Heart right ventricle (tissue), 16 donors: ENCODE measurements at regions not wholly inside any gene's neighbourhood (a gene's known extent, or its start where the extent isn't known, plus 50 kb on each side); places are given as distances from the start of the nearest gene placed in this dataset.
A peak's percentile ranks its signal among the peaks of the same experiment; 100 is the strongest.

Source experiments
- ATAC-seq, 8 donors: fragments of 200-7000 bp; cut with Tn5 transposase; one replicate each; pipeline ENCODE4 v1.9.1; 2020; ENCODE audit warnings: mild to moderate bottlenecking in 8 of 8, moderate library complexity in 8 of 8, moderate number of reproducible peaks in 1 of 8
- DNase-seq, 2 donors: peaks; one replicate each; pipeline ENCODE4 v3.0.0-alpha.2; 2020
- H3K27ac ChIP-seq, 10 donors: fragments of 200-600 bp; sonication (generic) in 2 of 10; one replicate each; pipeline versions ENCODE4 v1.5.0 to v1.8.0; 2020 to 2022; ENCODE audit warnings: mild to moderate bottlenecking in 3 of 10
- H3K27me3 ChIP-seq, 7 donors: fragments of 200-600 bp; one replicate each; pipeline ENCODE4 v1.8.0; 2021 to 2022; ENCODE audit warnings: mild to moderate bottlenecking in 2 of 7
- H3K36me3 ChIP-seq, 9 donors: fragments of 200-600 bp; sonication (generic) in 1 of 9; one replicate each; pipeline versions ENCODE4 v1.5.0 to v1.8.0; 2020 to 2022; ENCODE audit warnings: mild to moderate bottlenecking in 2 of 9
- H3K4me1 ChIP-seq, 9 donors: fragments of 200-600 bp; sonication (generic) in 1 of 9; one replicate each; pipeline versions ENCODE4 v1.5.0 to v1.8.0; 2020 to 2022; ENCODE audit warnings: mild to moderate bottlenecking in 4 of 9
- H3K4me3 ChIP-seq, 10 donors: fragments of 200-600 bp; sonication (generic) in 2 of 10; one replicate each; pipeline versions ENCODE4 v1.5.0 to v1.8.0; 2020 to 2022; ENCODE audit warnings: mild to moderate bottlenecking in 7 of 10, moderate library complexity in 2 of 10
- H3K9me3 ChIP-seq, 11 donors: fragments of 200-600 bp in 10 of 11; sonication (generic) in 2 of 11; one replicate each; pipeline versions ENCODE4 v1.5.0 to v1.8.0; 2013 to 2022; ENCODE audit warnings: mild to moderate bottlenecking in 2 of 11, control low read depth in 1 of 11, moderate library complexity in 1 of 11
- WGBS, 2 donors: extraction: QIAGEN DNeasy Blood & Tissue Kit; methylation state at CpG; one replicate each; pipeline ENCODE4 v1.1.7; 2013; ENCODE audit warnings: inconsistent platforms in 1 of 2; 5-methylcytosine and 5-hydroxymethylcytosine counted together
- intact Hi-C, 10 donors: fragments of 100-400 bp; cut with DNase I; formaldehyde crosslinking; loops; one replicate each; pipeline versions ENCODE4 v1.11.1 to v1.14.2; 2022
- TF ChIP-seq, protein P1 (sequence below), 9 donors: fragments of 200-600 bp; sonication (generic) in 2 of 9; IDR thresholded peaks; one replicate each; pipeline versions ENCODE4 v1.5.0 to v1.8.0; 2021 to 2022; ENCODE audit warnings: antibody characterized with exemption in 9 of 9, mild to moderate bottlenecking in 5 of 9, moderate library complexity in 1 of 9
- donor health status: Arrhythmogenic right ventricular cardiomyopathy.
- donor health status: ischemic (EF 13 %, LVEDD 7.1; RV severe dilation, severe dysfunction).
- donor health status: healthy with polysubstance abuse.
- donor health status: DM: no; HTN: yes; CAD: no.
- donor health status: DM: no; HTN: no; CAD: no.
- donor health status: ischemic (EF 25% LVEDD 6.9; RV normal size, moderate dysfunction).
- donor health status: ischemic (EF 25% LVEDD 5.7; RV mildly dilated, moderate dysfunction).
- donor health status: healthy.
- donor health status: DM: yes; HTN: yes; CAD: no.
- donor health status: Ischemic cardiomyopathy.
- donor health status: ischemic (EF 35%, LVEDD 5.7; RV mildly dilated, moderate dysfunction).
- donor health status: nonischemic (EF 11% LVEDD 7.7; RV severe dilation, severe dysfunction).
- donor health status: DM: yes; HTN: yes; CAD: no.
- donor health status: PGD.
- donor health status: ischemic (EF 29% LVEDD 5.4; RV normal size, mild dysfunction).
- donor health status: nonischemic (EF 23%, LVEDD 6.1; RV moderate dilation, normal function).

DNA sequence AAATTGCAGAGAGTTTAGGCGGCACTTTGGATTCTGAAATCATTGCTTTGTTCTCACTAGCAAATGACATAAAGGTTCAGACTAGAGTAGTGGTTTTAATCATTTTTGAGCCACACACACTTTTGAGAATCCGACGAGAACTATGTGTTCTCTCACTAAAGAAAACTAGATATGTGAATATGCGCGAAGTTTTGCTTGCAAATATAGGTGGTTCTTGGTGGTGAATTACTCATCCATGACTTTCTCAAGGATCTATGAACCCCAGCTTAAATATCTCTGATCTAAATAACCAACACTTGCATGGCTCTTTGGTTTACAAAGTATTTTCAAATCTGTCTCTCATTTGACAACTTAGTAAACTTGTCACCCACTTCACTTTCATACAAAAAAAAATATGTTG lies 54.8 kb downstream of the NOG start:
- no peak overlapping the region for H3K4me3 ChIP-seq
- ATAC-seq: no peak
- TF ChIP-seq, protein P1, sequence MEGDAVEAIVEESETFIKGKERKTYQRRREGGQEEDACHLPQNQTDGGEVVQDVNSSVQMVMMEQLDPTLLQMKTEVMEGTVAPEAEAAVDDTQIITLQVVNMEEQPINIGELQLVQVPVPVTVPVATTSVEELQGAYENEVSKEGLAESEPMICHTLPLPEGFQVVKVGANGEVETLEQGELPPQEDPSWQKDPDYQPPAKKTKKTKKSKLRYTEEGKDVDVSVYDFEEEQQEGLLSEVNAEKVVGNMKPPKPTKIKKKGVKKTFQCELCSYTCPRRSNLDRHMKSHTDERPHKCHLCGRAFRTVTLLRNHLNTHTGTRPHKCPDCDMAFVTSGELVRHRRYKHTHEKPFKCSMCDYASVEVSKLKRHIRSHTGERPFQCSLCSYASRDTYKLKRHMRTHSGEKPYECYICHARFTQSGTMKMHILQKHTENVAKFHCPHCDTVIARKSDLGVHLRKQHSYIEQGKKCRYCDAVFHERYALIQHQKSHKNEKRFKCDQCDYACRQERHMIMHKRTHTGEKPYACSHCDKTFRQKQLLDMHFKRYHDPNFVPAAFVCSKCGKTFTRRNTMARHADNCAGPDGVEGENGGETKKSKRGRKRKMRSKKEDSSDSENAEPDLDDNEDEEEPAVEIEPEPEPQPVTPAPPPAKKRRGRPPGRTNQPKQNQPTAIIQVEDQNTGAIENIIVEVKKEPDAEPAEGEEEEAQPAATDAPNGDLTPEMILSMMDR (IDR thresholded peaks at IDR 0.05): no peak
- no peak for DNase-seq
- H3K4me1 ChIP-seq: no peaks in the 10 kb centered on the region
- no peak overlapping the region for H3K27ac ChIP-seq
- 79 to 87% methylated on average over 5 of the region's 5 CpGs for WGBS, 2 donors
- H3K9me3 ChIP-seq: peaks cover 0 to 13% (median 0%) of the 10 kb centered on the region in 11 donors
- intact Hi-C loops: no loop called here
- no peaks in the 10 kb centered on the region for H3K36me3 ChIP-seq
- peaks cover 0 to 32% (median 8%) of the 10 kb centered on the region in 7 donors for H3K27me3 ChIP-seq

DNA sequence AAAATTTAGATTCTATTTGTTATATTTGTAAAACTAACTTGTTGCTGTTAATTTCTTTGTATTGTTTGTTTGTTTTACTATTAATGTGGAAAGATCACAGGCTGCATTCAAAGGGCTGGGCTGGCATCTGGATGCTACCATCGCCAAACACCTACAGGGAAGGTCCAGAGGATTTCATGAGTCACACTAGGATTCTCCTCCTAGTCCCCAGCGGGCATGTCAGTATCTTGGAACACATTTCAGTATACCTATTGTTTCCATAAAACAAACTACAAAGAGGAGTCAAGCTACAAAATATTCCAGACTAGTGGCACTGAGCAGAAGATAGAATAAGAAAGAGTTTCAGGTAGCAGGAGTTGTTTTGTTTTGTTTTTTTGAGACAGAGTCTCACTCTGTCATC lies 55.3 kb downstream of the NOG start:
- intact Hi-C loops: no loop called here
- Histone ChIP-seq H3K4me1 (no peaks in the 10 kb centered on the region), H3K9me3 (peaks cover 0 to 13% (median 0%) of the 10 kb centered on the region in 11 donors), H3K36me3 (no peaks in the 10 kb centered on the region), H3K27ac (no peak overlapping the region), H3K27me3 (peaks cover 0 to 32% (median 4%) of the 10 kb centered on the region in 7 donors), H3K4me3 (no peak overlapping the region)
- DNase-seq (no peak), ATAC-seq (no peak)
- WGBS, 2 donors: 80 to 87% methylated on average over 2 of the region's 2 CpGs
- TF ChIP-seq, protein P1 (IDR thresholded peaks at IDR 0.05): no peak

DNA sequence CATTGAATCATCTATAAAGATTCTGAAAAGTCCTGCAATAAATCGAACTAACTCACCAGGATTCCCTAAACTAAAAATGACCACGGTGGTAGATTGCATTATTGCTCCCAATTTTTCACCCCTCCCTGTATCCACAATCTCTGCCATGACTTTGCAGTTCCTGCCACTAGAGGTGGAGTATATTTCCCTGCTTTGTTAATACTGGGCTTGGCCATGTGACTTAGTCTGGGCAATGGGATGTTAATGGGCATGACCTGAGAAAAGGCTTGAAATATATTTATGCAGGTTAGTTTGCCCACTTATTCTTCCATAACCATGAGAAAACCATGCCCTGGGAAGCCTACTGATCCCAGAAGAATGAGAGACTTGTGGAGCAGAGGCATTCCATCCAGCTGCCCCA lies 59.1 kb downstream of the NOG start:
- DNase-seq (no peak), ATAC-seq (no peak)
- TF ChIP-seq, protein P1 (IDR thresholded peaks at IDR 0.05): no peak
- intact Hi-C loops: loop anchor here in 1 of 10 donors (2.0 kb wide), 1 partner anchor 72 kb away; no protein-coding TSS in a partner anchor
- Histone ChIP-seq H3K9me3 (peaks cover 0 to 21% (median 0%) of the 10 kb centered on the region in 11 donors), H3K4me1 (no peaks in the 10 kb centered on the region), H3K27ac (no peak overlapping the region), H3K27me3 (peaks cover 0 to 14% (median 6%) of the 10 kb centered on the region in 7 donors), H3K4me3 (no peak overlapping the region), H3K36me3 (no peaks in the 10 kb centered on the region)
- 36 to 37% methylated on average over 2 of the region's 2 CpGs for WGBS, 2 donors

DNA sequence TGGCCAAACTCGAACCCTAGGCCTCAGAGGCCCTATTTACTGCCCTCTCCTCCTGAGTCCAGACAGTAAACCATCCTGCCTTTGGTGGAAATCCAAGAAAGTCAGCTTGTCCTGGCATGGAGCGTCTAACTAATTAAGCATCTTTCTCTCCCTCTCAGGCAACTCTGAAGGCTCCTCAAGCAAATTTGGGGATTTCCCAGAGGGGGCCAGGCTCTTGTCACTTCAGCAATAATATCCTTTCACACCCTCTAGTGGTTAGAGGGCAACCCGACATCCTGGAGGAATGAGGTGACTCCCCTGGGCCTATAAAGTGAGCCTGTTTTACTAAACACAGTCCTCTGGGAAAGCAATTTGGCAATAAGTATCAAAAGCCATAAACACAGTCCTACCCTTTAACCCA lies 60.4 kb downstream of the NOG start:
- TF ChIP-seq, protein P1 (IDR thresholded peaks at IDR 0.05): peak in 6 of 9 donors; percentile 22 to 44 (median 32)
- H3K4me3 ChIP-seq: no peak overlapping the region
- 38% methylated on average over 3 of the region's 3 CpGs for WGBS, 2 donors
- no peak for ATAC-seq
- peaks cover 0 to 13% (median 6%) of the 10 kb centered on the region in 7 donors for H3K27me3 ChIP-seq
- no peaks in the 10 kb centered on the region for H3K4me1 ChIP-seq
- intact Hi-C loops: loop anchor here in 1 of 10 donors (2.0 kb wide), 1 partner anchor 73 kb away; no protein-coding TSS in a partner anchor
- H3K27ac ChIP-seq: no peak overlapping the region
- no peak for DNase-seq
- no peaks in the 10 kb centered on the region for H3K36me3 ChIP-seq
- H3K9me3 ChIP-seq: peaks cover 0 to 21% (median 0%) of the 10 kb centered on the region in 11 donors
